ENCODE measurements at regions not wholly inside any gene's neighbourhood (a gene's known extent, or its start where the extent isn't known, plus 50 kb on each side); places are given as distances from the start of the nearest gene placed in this dataset.

DNA sequence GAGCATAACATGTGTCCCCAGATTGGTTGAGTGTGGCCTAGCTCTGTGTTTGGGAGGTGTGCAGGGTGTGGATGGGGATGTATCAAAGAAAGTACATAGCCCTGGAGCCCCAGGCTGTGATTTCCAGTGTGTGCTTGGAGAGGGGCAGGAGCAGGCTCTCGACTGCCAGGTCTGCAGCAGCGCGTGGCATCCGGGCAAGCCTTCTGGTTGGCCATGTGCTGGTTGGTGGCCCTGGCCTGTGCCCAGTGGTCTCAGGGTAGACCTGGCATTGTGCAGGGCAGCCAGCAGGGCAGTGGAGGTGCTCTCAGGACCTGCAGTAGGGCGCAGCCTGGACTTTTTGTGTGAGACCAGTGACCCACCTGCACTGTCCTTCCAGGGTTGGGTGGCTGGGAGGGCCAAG lies 231.5 kb downstream of the UBE3A start:
- H3K9me3 Mint-ChIP-seq (ENCODE audit: insufficient read depth), result no peaks in the 10 kb centered on the region

DNA sequence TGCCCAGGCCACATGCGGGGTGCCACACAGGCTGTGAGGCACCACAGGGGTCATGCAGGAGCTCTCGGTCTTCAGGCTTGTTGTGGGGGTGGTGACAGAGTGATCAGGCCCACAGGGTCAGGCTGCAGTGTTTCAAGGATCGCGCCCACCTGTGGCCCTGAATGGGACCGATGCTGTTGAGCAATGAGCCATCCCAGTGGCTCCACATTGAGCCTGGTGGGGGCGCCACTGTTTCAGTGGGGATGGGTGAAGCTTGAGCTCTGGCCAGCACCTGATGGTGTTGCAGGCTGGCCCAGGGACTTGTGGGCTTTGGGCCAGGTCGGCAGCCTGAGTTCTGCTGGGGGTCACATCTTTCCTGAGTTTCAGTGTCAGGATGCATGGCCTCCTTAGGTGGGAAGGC lies 230.1 kb downstream of the UBE3A start:
- H3K27ac Mint-ChIP-seq, result no peak overlapping the region

More for the DNA sequence above, 231.5 kb downstream of the UBE3A start:
- Mint-ChIP-seq H3K4me3 (no peak overlapping the region), H3K27me3 (no peaks in the 10 kb centered on the region), H3K27ac (no peak overlapping the region), H3K4me1 (no peaks in the 10 kb centered on the region)
- Histone ChIP-seq H3K27ac (ENCODE audit: low read length in 2 of 2) (no peak overlapping the region), H3K79me2 (ENCODE audit: control insufficient read depth, insufficient read depth, low read length) (no peaks in the 10 kb centered on the region), H3K9ac (ENCODE audit: low read length) (no peak overlapping the region), H3K4me1 (ENCODE audit: control insufficient read depth in 2 of 2, insufficient read depth in 2 of 2, low read length in 2 of 2) (no peaks in the 10 kb centered on the region), H3K4me2 (replicated peaks; ENCODE audit: low read depth, low read length, poor library complexity, severe bottlenecking) (no peak overlapping the region), H3K27me3 (replicated peaks in 1 of 4; ENCODE audit: control extremely low read depth in 1 of 4, control insufficient read depth in 3 of 4, insufficient read depth in 4 of 4, low read length in 3 of 4) (no peaks in the 10 kb centered on the region), H3K4me3 (ENCODE audit: control extremely low read depth in 1 of 5, extremely low read depth in 1 of 5, insufficient read depth in 1 of 5, low read depth in 2 of 5, low read length in 4 of 5) (no peak overlapping the region), H4K20me1 (ENCODE audit: control insufficient read depth, insufficient read depth, low read length, poor library complexity, severe bottlenecking) (no peaks in the 10 kb centered on the region), H3K9me3 (ENCODE audit: control extremely low read depth in 1 of 3, control insufficient read depth in 2 of 3, insufficient read depth in 1 of 3, low read length in 2 of 3) (peaks cover 0 to 91% (median 0%) of the 10 kb centered on the region in 3 donors), H2AFZ (ENCODE audit: insufficient read depth, low read depth, low read length, poor library complexity, severe bottlenecking) (no peak overlapping the region), H3K36me3 (replicated peaks in 1 of 2; ENCODE audit: control extremely low read depth in 1 of 2, control insufficient read depth in 1 of 2, extremely low read depth in 1 of 2, insufficient read depth in 2 of 2, low read length in 1 of 2) (no peaks in the 10 kb centered on the region)
- ChIA-PET POLR2A (no interaction called here), CTCF (no interaction called here)
- TF ChIP-seq EZH2 (IDR thresholded peaks at IDR 0.05; ENCODE audit: borderline replicate concordance, insufficient read depth, low read depth, low read length, poor library complexity, severe bottlenecking), result no peak
- TF ChIP-seq, protein P1, sequence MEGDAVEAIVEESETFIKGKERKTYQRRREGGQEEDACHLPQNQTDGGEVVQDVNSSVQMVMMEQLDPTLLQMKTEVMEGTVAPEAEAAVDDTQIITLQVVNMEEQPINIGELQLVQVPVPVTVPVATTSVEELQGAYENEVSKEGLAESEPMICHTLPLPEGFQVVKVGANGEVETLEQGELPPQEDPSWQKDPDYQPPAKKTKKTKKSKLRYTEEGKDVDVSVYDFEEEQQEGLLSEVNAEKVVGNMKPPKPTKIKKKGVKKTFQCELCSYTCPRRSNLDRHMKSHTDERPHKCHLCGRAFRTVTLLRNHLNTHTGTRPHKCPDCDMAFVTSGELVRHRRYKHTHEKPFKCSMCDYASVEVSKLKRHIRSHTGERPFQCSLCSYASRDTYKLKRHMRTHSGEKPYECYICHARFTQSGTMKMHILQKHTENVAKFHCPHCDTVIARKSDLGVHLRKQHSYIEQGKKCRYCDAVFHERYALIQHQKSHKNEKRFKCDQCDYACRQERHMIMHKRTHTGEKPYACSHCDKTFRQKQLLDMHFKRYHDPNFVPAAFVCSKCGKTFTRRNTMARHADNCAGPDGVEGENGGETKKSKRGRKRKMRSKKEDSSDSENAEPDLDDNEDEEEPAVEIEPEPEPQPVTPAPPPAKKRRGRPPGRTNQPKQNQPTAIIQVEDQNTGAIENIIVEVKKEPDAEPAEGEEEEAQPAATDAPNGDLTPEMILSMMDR (IDR thresholded peaks at IDR 0.05), result no peak
- intact Hi-C loops (cut with micrococcal nuclease), result no loop called here
- ATAC-seq (ENCODE audit: low read depth) (no peak), DNase-seq (no peak)
- WGBS (ENCODE audit: insufficient coverage), result 95% methylated on average over 4 of the region's 5 CpGs

More for the DNA sequence above, 230.1 kb downstream of the UBE3A start:
- Mint-ChIP-seq H3K27me3 (no peaks in the 10 kb centered on the region), H3K9me3 (ENCODE audit: insufficient read depth) (no peaks in the 10 kb centered on the region), H3K4me3 (no peak overlapping the region), H3K4me1 (no peaks in the 10 kb centered on the region)
- ChIA-PET POLR2A (no interaction called here), CTCF (no interaction called here)
- WGBS (ENCODE audit: insufficient coverage), result 90% methylated on average over 7 of the region's 7 CpGs
- no peak overlapping the region for H3K4me2 ChIP-seq (replicated peaks; ENCODE audit: low read depth, low read length, poor library complexity, severe bottlenecking)
- H3K79me2 ChIP-seq (ENCODE audit: control insufficient read depth, insufficient read depth, low read length), result no peaks in the 10 kb centered on the region
- no peaks in the 10 kb centered on the region for H3K36me3 ChIP-seq (replicated peaks in 1 of 2; ENCODE audit: control extremely low read depth in 1 of 2, control insufficient read depth in 1 of 2, extremely low read depth in 1 of 2, insufficient read depth in 2 of 2, low read length in 1 of 2)
- peaks cover 0 to 92% (median 0%) of the 10 kb centered on the region in 3 donors for H3K9me3 ChIP-seq (ENCODE audit: control extremely low read depth in 1 of 3, control insufficient read depth in 2 of 3, insufficient read depth in 1 of 3, low read length in 2 of 3)
- DNase-seq, result no peak
- ATAC-seq (ENCODE audit: low read depth), result no peak
- H4K20me1 ChIP-seq (ENCODE audit: control insufficient read depth, insufficient read depth, low read length, poor library complexity, severe bottlenecking), result no peaks in the 10 kb centered on the region
- intact Hi-C loops (cut with micrococcal nuclease), result no loop called here
- no peak overlapping the region for H3K9ac ChIP-seq (ENCODE audit: low read length)
- H2AFZ ChIP-seq (ENCODE audit: insufficient read depth, low read depth, low read length, poor library complexity, severe bottlenecking), result no peak overlapping the region
- no peak overlapping the region for H3K27ac ChIP-seq (ENCODE audit: low read length in 2 of 2)
- H3K4me3 ChIP-seq (ENCODE audit: control extremely low read depth in 1 of 5, extremely low read depth in 1 of 5, insufficient read depth in 1 of 5, low read depth in 2 of 5, low read length in 4 of 5), result no peak overlapping the region
- TF ChIP-seq, protein P1 (IDR thresholded peaks at IDR 0.05), result no peak
- no peak for TF ChIP-seq EZH2 (IDR thresholded peaks at IDR 0.05; ENCODE audit: borderline replicate concordance, insufficient read depth, low read depth, low read length, poor library complexity, severe bottlenecking)
- no peaks in the 10 kb centered on the region for H3K4me1 ChIP-seq (ENCODE audit: control insufficient read depth in 2 of 2, insufficient read depth in 2 of 2, low read length in 2 of 2)
- H3K27me3 ChIP-seq (replicated peaks in 1 of 4; ENCODE audit: control extremely low read depth in 1 of 4, control insufficient read depth in 3 of 4, insufficient read depth in 4 of 4, low read length in 3 of 4), result no peaks in the 10 kb centered on the region
